Progenitor cell of endocrine pancreas (in vitro differentiated cells): ENCODE measurements at regions not wholly inside any gene's neighbourhood (a gene's known extent, or its start where the extent isn't known, plus 50 kb on each side); places are given as distances from the start of the nearest gene placed in this dataset.

Experiments
- DNase-seq: peaks from one replicate; pipeline ENCODE4 v3.0.0; 2021; ENCODE audit warnings: low spot score; ENCODE audit not compliant: unreplicated experiment
- H3K27ac Mint-ChIP-seq: 2 replicates; pipeline ENCODE4 v1.8.0; 2021; ENCODE audit warnings: mild to moderate bottlenecking, moderate library complexity, mixed read lengths
- H3K27me3 Mint-ChIP-seq: 2 replicates; pipeline ENCODE4 v1.8.0; 2021; ENCODE audit warnings: mixed read lengths
- H3K36me3 Mint-ChIP-seq: 2 replicates; pipeline ENCODE4 v1.8.0; 2022; ENCODE audit warnings: mixed read lengths; ENCODE audit not compliant: insufficient read depth
- H3K4me1 Mint-ChIP-seq: 2 replicates; pipeline ENCODE4 v1.8.0; 2021; ENCODE audit warnings: low read depth, mixed read lengths
- H3K4me3 Mint-ChIP-seq: 2 replicates; pipeline ENCODE4 v1.8.0; 2021; ENCODE audit warnings: low read depth, mild to moderate bottlenecking, moderate library complexity, mixed read lengths
- H3K9me3 Mint-ChIP-seq: 2 replicates; pipeline ENCODE4 v1.8.0; 2021; ENCODE audit warnings: low read depth, mixed read lengths
- TF ChIP-seq, protein P1 (sequence below): fragments of 200-600 bp; sonication (generic); IDR thresholded peaks from one replicate; pipeline ENCODE4 v1.5.0; 2021; ENCODE audit warnings: antibody characterized with exemption, mild to moderate bottlenecking; ENCODE audit not compliant: unreplicated experiment

DNA sequence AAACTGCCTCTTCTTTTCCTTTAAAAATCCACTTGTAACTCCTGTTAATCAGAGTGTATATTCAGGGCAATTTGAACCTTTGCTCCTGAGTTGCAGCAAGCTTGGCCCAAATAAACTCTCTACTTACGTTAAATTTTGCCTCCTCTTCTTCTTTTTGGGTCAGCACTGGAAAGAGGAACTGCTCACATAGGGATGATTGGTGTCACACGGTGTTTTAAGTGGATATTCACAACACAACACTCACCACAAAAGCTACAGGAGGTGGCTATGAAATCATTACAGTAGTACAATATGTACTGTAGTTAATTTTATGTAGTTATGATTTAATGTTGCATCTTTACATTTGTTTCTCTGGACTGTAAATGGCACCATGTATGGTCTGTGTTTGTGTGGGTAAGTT lies 96.8 kb upstream of the DOCK9 start:
- DNase-seq = no peak
- Mint-ChIP-seq H3K27me3 (peaks cover 4% of the 10 kb centered on the region), H3K4me1 (peaks cover 13% of the 10 kb centered on the region), H3K9me3 (peaks cover 16% of the 10 kb centered on the region), H3K36me3 (peaks cover 1% of the 10 kb centered on the region), H3K27ac (no peak overlapping the region), H3K4me3 (no peak overlapping the region)
- TF ChIP-seq, protein P1, sequence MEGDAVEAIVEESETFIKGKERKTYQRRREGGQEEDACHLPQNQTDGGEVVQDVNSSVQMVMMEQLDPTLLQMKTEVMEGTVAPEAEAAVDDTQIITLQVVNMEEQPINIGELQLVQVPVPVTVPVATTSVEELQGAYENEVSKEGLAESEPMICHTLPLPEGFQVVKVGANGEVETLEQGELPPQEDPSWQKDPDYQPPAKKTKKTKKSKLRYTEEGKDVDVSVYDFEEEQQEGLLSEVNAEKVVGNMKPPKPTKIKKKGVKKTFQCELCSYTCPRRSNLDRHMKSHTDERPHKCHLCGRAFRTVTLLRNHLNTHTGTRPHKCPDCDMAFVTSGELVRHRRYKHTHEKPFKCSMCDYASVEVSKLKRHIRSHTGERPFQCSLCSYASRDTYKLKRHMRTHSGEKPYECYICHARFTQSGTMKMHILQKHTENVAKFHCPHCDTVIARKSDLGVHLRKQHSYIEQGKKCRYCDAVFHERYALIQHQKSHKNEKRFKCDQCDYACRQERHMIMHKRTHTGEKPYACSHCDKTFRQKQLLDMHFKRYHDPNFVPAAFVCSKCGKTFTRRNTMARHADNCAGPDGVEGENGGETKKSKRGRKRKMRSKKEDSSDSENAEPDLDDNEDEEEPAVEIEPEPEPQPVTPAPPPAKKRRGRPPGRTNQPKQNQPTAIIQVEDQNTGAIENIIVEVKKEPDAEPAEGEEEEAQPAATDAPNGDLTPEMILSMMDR = no peak

DNA sequence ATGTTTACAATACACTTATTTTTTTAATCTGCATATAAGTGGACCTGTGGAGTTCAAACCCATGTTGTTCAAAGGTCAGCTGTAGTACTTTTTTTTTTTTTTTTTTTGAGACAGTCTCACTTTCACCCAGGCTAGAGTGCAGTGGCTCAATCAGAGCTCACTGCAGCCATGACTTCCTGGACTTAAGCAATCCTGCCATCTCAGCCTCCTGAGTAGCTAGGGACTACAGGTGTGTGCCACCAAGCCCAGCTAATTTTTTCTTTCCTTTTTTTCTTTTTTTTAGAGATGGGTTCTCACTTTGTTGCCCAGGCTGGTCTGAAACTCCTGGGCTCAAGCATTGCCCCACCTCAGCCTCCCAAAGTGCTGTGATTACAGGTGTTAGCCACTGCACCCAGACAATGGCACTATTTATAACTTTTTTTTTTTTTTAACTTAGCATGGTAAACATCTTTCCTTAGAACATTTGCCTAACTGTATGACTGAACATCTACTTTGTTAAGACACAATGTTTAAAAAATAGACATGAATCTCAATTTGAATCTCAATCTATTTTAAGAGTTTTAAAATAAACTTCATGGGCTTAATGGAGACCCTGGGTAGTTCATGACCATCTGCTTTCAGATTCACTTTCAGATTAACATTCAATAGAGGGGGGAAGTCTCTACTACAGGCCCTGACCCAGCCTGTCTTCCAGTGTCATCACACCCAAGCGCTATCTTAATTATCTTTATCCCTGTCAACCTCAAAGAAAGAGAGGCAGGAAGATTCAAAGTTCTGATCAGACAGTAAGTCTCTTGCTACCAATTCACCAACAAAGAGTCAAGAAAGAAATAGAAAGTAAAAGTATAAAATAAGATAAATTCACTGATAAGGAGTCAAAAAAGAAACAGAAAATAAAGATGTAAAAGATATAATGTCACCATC lies 97.7 kb upstream of the DOCK9 start:
- H3K4me3 Mint-ChIP-seq = no peak overlapping the region

DNA sequence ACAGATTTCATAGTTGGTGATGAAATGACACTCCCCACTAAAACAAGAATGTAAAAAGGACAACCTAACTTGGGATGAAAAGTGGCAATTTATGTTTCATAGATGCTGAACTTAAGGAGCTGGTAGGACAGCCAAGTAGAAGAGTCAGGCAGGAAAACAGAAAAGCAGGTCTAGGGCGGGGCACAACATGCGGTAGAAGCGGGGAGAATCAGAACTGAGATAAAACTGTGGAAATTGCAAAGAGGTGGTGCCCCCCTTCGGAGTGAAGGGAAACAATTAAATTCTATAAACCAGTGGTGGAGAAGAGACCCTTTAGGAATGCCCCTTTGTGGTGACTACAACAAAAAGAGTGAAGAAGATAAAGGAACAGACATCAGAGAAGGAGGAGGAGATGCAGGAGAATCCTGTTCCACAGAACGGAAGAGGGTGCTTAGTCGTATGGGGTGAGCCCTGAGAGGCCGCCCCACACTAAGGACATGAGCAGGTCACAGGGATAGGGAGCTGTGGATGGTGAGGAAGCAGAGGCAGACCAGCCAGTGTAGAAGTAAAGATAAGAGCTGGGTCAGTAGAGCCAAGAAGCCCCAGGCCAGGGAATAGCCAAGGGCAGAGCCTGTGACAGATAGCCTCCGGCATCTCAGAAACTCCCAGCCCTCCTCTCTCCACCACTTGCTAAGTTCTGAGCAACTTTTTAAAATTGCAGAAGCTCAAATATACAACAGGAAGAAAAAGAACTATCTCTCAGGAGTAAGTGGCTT lies 100.3 kb upstream of the DOCK9 start:
- no peak overlapping the region for H3K27ac Mint-ChIP-seq

More for the DNA sequence above, 97.7 kb upstream of the DOCK9 start:
- peaks cover 4% of the 10 kb centered on the region for H3K27me3 Mint-ChIP-seq
- H3K27ac Mint-ChIP-seq = no peak overlapping the region
- no peak for DNase-seq
- H3K36me3 Mint-ChIP-seq = peaks cover 1% of the 10 kb centered on the region
- peaks cover 13% of the 10 kb centered on the region for H3K4me1 Mint-ChIP-seq
- peaks cover 16% of the 10 kb centered on the region for H3K9me3 Mint-ChIP-seq
- TF ChIP-seq, protein P1 = no peak

DNA sequence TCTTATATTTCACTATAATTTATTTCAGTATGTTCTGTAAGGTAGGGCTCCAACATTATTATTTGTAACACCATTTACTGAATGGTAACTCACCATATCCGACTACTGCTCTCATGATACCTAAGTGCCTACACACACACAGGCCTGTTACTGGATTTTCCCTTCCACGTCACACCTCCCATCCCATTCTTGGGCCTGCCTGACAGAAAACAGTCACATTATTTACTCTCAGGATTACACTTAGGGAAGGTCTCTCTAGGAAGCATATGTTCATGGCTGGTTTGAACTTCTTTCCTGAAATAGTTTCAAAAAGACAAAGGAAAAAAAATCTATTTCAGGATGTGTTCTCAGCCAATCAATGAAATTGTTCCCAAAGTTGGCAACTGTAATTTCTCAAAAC lies 102.3 kb upstream of the DOCK9 start:
- H3K36me3 Mint-ChIP-seq = no peaks in the 10 kb centered on the region
- H3K4me3 Mint-ChIP-seq = no peak overlapping the region
- TF ChIP-seq, protein P1 = no peak
- H3K27ac Mint-ChIP-seq = no peak overlapping the region
- H3K4me1 Mint-ChIP-seq = peaks cover 15% of the 10 kb centered on the region
- H3K9me3 Mint-ChIP-seq = peaks cover 2% of the 10 kb centered on the region
- H3K27me3 Mint-ChIP-seq = peaks cover 26% of the 10 kb centered on the region
- no peak for DNase-seq

More for the DNA sequence above, 100.3 kb upstream of the DOCK9 start:
- Mint-ChIP-seq H3K4me3 (no peak overlapping the region), H3K36me3 (peaks cover 1% of the 10 kb centered on the region), H3K4me1 (peaks cover 13% of the 10 kb centered on the region), H3K27me3 (peaks cover 7% of the 10 kb centered on the region), H3K9me3 (peaks cover 14% of the 10 kb centered on the region)
- no peak for DNase-seq
- TF ChIP-seq, protein P1 = no peak

DNA sequence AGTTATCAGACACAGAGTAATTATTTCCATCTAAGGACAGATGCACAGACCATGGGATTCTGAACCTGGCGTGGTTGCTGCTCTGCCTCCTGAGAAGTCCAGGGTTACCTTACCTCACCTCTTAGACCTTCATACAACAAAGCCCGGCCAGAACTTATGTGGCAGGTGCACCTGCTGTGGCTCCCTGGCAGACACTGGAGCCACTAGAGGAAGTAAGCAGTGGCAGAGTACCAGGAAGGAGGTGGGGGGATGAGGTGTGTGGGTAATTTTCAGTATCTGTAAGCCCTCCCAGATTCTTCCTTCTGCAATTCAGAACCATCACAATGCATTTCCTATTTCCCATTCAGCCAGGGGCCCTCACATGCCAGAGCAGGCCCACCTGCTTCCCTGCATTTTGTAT lies 106.1 kb upstream of the DOCK9 start:
- DNase-seq = no peak
- H3K27ac Mint-ChIP-seq = no peak overlapping the region
- peaks cover 10% of the 10 kb centered on the region for H3K4me1 Mint-ChIP-seq
- peak overlapping the region; percentile 3 for H3K4me3 Mint-ChIP-seq
- peaks cover 26% of the 10 kb centered on the region for H3K27me3 Mint-ChIP-seq
- no peaks in the 10 kb centered on the region for H3K36me3 Mint-ChIP-seq
- H3K9me3 Mint-ChIP-seq = no peaks in the 10 kb centered on the region
- TF ChIP-seq, protein P1 = no peak
